Body of pancreas (tissue), 4 donors: ENCODE measurements at regions not wholly inside any gene's neighbourhood (a gene's known extent, or its start where the extent isn't known, plus 50 kb on each side); places are given as distances from the start of the nearest gene placed in this dataset.

ENCODE experiments used
- CTCF ChIP-seq, 7 experiments: fragments of 450-650 bp in 4 of 7; fragments of 200-600 bp in 3 of 7; sonication (generic) in 3 of 7; IDR thresholded peaks; one replicate each; pipeline ENCODE4 v1.5.1; 2016 to 2019; ENCODE audit warnings: antibody characterized with exemption in 7 of 7
- POLR2A ChIP-seq, 3 donors: fragments of 450-650 bp; IDR thresholded peaks; one replicate each; pipeline ENCODE4 v1.6.1; 2016; ENCODE audit warnings: antibody characterized with exemption in 3 of 3, mild to moderate bottlenecking in 2 of 3

GRCh38 chr6:95519228-95520037 lies 57.9 kb upstream of the MANEA start:
- TF ChIP-seq CTCF (IDR thresholded peaks at IDR 0.05) (no peak), POLR2A (IDR thresholded peaks at IDR 0.05) (no peak)
